PFSK-1 (cell line): ENCODE measurements at regions not wholly inside any gene's neighbourhood (a gene's known extent, or its start where the extent isn't known, plus 50 kb on each side); places are given as distances from the start of the nearest gene placed in this dataset.

Source experiments
- FOXP2 ChIP-seq: optimal IDR thresholded peaks from 2 replicates; pipeline ENCODE3; 2011; ENCODE audit warnings: borderline replicate concordance, control low read depth, inconsistent platforms; ENCODE audit not compliant: insufficient read depth; ENCODE audit errors: extremely low read length, extremely low read depth
- POLR2AphosphoS5 ChIP-seq: IDR thresholded peaks from 2 replicates; pipeline ENCODE4 v1.6.1; 2012; ENCODE audit warnings: low read depth, mild to moderate bottlenecking, control low read depth, low read length, moderate library complexity
- SIN3A ChIP-seq: IDR thresholded peaks from 2 replicates; pipeline ENCODE4 v1.6.1; 2012; ENCODE audit warnings: mild to moderate bottlenecking, low read length, moderate library complexity, borderline replicate concordance; ENCODE audit not compliant: insufficient read depth
- TAF1 ChIP-seq: IDR thresholded peaks from 2 replicates; pipeline ENCODE4 v1.6.1; 2012; ENCODE audit warnings: low read length, control low read depth, borderline replicate concordance; ENCODE audit not compliant: insufficient read depth
- TF ChIP-seq, protein P1 (sequence below), 2 experiments: IDR thresholded peaks; 2 replicates each; pipeline versions ENCODE4 v1.6.1 to v1.8.0; 2011 to 2012; ENCODE audit warnings: low read depth in 2 of 2, low read length in 2 of 2, control low read depth in 1 of 2, inconsistent platforms in 1 of 2, mild to moderate bottlenecking in 1 of 2, moderate library complexity in 1 of 2; ENCODE audit not compliant: insufficient read depth in 1 of 2

DNA sequence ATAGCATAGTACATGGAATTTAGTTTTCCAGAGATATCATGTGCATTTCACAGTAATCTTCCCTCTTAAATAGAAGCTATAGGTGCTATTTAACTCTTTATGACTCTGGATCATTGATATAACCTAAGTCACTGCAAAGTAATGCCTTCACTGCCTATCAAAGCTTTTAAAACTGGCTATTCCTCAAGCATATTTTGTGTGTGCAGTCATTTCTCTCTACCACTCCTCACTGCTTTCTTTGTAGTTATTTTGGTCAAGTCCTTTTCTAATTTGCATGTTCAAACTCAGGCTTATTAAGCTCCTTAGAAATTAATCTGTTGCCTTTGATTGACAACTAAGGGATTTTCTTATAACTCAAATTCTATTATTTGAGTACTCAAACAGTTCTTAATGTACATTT, 79.4 kb upstream of the PLEKHG7 start:
- TF ChIP-seq SIN3A (no peak), TAF1 (no peak), POLR2AphosphoS5 (no peak), FOXP2 (no peak)
- TF ChIP-seq, protein P1, sequence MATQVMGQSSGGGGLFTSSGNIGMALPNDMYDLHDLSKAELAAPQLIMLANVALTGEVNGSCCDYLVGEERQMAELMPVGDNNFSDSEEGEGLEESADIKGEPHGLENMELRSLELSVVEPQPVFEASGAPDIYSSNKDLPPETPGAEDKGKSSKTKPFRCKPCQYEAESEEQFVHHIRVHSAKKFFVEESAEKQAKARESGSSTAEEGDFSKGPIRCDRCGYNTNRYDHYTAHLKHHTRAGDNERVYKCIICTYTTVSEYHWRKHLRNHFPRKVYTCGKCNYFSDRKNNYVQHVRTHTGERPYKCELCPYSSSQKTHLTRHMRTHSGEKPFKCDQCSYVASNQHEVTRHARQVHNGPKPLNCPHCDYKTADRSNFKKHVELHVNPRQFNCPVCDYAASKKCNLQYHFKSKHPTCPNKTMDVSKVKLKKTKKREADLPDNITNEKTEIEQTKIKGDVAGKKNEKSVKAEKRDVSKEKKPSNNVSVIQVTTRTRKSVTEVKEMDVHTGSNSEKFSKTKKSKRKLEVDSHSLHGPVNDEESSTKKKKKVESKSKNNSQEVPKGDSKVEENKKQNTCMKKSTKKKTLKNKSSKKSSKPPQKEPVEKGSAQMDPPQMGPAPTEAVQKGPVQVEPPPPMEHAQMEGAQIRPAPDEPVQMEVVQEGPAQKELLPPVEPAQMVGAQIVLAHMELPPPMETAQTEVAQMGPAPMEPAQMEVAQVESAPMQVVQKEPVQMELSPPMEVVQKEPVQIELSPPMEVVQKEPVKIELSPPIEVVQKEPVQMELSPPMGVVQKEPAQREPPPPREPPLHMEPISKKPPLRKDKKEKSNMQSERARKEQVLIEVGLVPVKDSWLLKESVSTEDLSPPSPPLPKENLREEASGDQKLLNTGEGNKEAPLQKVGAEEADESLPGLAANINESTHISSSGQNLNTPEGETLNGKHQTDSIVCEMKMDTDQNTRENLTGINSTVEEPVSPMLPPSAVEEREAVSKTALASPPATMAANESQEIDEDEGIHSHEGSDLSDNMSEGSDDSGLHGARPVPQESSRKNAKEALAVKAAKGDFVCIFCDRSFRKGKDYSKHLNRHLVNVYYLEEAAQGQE (IDR thresholded peaks at IDR 0.05; ENCODE audit: insufficient read depth in 1 of 2, low read depth in 2 of 2, low read length in 2 of 2): no peak

DNA sequence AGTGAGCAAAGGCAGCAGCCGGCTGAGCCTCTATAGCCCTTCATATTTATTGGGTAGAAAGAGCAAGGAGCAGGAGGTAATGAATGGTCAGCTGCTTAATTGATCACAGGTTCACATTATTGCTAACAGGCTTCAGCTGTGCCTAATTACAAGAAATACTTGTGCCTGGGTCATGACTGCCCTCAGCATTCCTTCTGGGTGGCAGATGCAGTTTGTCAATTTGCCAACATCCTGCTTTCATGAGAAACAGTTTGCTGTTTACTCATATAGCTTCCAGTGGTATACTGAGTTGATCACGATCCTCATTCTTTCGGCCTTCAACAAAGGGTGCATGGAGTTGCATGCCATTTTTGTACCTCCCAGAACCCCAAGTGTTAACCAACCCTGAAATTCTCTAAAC, 81.0 kb upstream of the PLEKHG7 start:
- TF ChIP-seq TAF1 (no peak), FOXP2 (no peak), SIN3A (no peak), POLR2AphosphoS5 (no peak)
- TF ChIP-seq, protein P1 (IDR thresholded peaks at IDR 0.05; ENCODE audit: insufficient read depth in 1 of 2, low read depth in 2 of 2, low read length in 2 of 2): no peak

DNA sequence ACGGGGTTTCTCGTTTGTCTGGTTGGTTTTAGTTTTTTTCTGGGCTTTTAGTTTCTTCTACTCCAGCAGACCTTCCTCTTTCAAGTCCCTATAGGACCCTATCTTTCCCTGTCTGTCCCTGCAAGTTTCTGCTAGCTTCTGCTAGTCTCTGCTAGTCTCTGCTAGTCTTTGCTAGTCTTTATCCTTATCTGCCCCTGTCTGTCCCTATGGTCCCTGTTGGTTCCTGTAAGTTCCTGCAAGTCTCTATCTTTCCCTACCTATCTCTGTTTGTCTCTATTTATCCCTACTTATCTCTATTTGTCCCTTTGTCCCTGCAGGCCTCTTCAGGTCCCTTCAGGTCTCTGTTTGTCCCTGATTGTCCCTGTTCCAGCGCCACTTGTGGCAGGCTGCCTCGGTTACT, 81.5 kb upstream of the PLEKHG7 start:
- TF ChIP-seq, protein P1 (IDR thresholded peaks at IDR 0.05; ENCODE audit: insufficient read depth in 1 of 2, low read depth in 2 of 2, low read length in 2 of 2): no peak
- TF ChIP-seq POLR2AphosphoS5 (no peak), SIN3A (no peak), FOXP2 (no peak), TAF1 (no peak)

DNA sequence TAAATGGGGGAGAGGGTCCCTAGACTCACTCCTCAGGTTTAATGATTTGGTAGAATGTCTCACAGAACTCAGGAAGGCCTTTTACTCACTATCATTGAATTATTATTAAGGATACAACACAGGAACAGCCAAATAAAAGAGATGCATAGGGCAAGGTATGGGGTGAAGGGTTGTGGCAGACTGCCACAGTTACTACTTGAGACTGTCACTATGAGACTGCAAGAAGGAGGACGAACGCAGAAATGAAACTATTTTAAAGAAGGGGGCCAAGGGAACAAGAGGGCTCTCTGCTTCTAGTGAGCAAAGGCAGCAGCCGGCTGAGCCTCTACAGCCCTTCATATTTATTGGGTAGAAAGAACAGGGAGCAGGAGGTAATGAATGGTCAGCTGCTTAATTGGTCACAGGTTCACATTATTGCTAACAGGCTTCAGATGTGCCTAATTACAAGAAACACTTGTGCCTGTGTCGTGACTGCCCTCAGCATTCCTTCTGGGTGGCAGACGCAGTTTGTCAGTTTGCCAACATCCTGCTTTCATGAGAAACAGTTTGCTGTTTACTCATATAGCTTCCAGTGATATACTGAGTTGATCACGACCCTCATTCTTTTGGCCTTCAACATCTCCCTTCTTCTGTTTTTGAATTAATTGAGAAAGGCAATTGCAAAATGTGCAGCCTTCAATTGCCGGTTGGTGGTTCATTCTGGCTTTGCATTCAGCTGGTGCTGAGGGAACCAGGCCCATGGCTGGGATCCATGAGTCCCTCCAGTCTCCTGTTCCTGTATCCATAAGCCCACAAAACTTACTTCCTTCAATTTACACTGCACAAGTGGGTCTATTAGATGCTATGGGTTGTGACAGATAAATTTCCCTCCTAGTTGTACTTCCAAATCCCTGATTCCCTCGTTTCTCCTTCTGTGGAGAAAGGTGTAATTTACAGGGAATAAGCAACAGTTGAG, 82.8 kb upstream of the PLEKHG7 start:
- TF ChIP-seq, protein P1 (IDR thresholded peaks at IDR 0.05; ENCODE audit: insufficient read depth in 1 of 2, low read depth in 2 of 2, low read length in 2 of 2): no peak
